CD4-positive, alpha-beta T cell treated with Interleukin-12 subunit alpha and Interleukin-12 subunit beta, for 1 hour (primary cell): ENCODE measurements at regions not wholly inside any gene's neighbourhood (a gene's known extent, or its start where the extent isn't known, plus 50 kb on each side); places are given as distances from the start of the nearest gene placed in this dataset.

Experiments
- DNase-seq: peaks from one replicate; pipeline ENCODE4 v3.0.0-alpha.2; 2020

GRCh38 chr4:134018846-134019245 is 182.7 kb downstream of the PABPC4L start:
- DNase-seq: no peak

GRCh38 chr4:134001057-134001456 is 200.5 kb downstream of the PABPC4L start:
- DNase-seq: no peak

GRCh38 chr4:133997436-133997835 is 204.2 kb downstream of the PABPC4L start:
- no peak for DNase-seq

GRCh38 chr4:133996431-133997121 is 205.0 kb downstream of the PABPC4L start:
- no peak for DNase-seq

GRCh38 chr4:133995243-133995960 is 206.2 kb downstream of the PABPC4L start:
- no peak for DNase-seq

- no peak for DNase-seq
Observed at GRCh38 chr4:133982533-133983224, 218.9 kb downstream of the PABPC4L start.

- no peak for DNase-seq
Observed at GRCh38 chr4:133981327-133981726, 220.3 kb downstream of the PABPC4L start.

GRCh38 chr4:133972586-133972985 is 229.0 kb downstream of the PABPC4L start:
- DNase-seq: no peak

- DNase-seq: no peak
Observed at GRCh38 chr4:133969202-133969848, 232.3 kb downstream of the PABPC4L start.

GRCh38 chr4:133968174-133968573 is 233.4 kb downstream of the PABPC4L start:
- DNase-seq: no peak

GRCh38 chr4:133960975-133961374 is 240.6 kb downstream of the PABPC4L start:
- DNase-seq: no peak

GRCh38 chr4:133943081-133943480 is 258.5 kb downstream of the PABPC4L start:
- DNase-seq: no peak

GRCh38 chr4:133938061-133938460 is 263.5 kb downstream of the PABPC4L start:
- no peak for DNase-seq

GRCh38 chr4:133929531-133930239 is 271.9 kb downstream of the PABPC4L start:
- DNase-seq: no peak

GRCh38 chr4:133921280-133922195 is 280.1 kb downstream of the PABPC4L start:
- no peak for DNase-seq

GRCh38 chr4:133920236-133920635 is 281.4 kb downstream of the PABPC4L start:
- no peak for DNase-seq

- no peak for DNase-seq
Observed at GRCh38 chr4:133910165-133910564, 291.4 kb downstream of the PABPC4L start.

GRCh38 chr4:133903029-133903428 is 298.6 kb downstream of the PABPC4L start:
- no peak for DNase-seq

- no peak for DNase-seq
Observed at GRCh38 chr4:133891011-133891410, 310.6 kb downstream of the PABPC4L start.

- DNase-seq: no peak
Observed at GRCh38 chr4:133887723-133888122, 313.9 kb downstream of the PABPC4L start.

GRCh38 chr4:133869486-133869885 is 332.1 kb downstream of the PABPC4L start:
- no peak for DNase-seq

GRCh38 chr4:133868856-133869255 is 332.7 kb downstream of the PABPC4L start:
- no peak for DNase-seq
